ENCODE measurements at regions not wholly inside any gene's neighbourhood (a gene's known extent, or its start where the extent isn't known, plus 50 kb on each side); places are given as distances from the start of the nearest gene placed in this dataset.

DNA sequence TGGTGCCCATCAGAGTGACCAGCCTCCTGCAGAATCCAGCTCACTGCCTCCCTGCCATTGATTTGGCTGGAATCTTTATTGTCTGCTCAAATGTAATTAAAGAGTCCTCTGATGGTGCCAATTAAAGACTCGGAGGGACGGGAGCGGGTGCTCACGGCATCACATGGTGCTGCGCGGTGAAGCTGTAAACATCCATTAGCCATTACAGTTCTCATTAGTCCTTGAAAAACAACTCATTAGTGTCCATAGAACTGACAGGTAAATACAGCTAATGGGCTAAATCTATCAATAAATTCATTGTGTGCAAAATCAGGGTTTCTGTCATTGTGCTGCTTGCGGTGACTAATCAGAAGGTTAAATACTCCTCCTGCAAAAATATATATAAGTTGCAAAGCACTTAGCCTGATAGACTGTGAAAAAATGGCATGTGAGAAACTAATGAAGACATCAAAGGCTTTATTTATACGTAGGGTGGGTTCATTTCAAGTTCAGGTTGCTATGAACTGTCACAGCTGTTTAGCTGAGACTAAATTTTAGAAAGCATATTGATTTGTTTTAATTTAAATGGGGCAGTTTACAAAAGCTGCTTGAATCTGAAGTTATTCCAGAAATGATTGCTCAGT lies 289.8 kb upstream of the POU3F1 start:
- Mint-ChIP-seq H3K4me1 (peaks cover 16% of the 10 kb centered on the region), H3K36me3 (ENCODE audit: low read depth) (no peaks in the 10 kb centered on the region; the same call in 2 of the 3 replicates), H3K9me3 (no peaks in the 10 kb centered on the region; the same call in 2 of the 3 replicates), H3K27me3 (ENCODE audit: insufficient read depth, low read depth, poor library complexity) (peaks cover 6% of the 10 kb centered on the region), H3K4me3 (no peak overlapping the region), H3K27ac (no peak overlapping the region)
- TF ChIP-seq JUNB (IDR thresholded peaks at IDR 0.05; ENCODE audit: unreplicated experiment) = no peak
- TF ChIP-seq ZNF331 (CRISPR knock-in tag; IDR thresholded peaks at IDR 0.05; ENCODE audit: low read depth) = no peak
- Histone ChIP-seq H3K4me2 (no peak overlapping the region), H3K27ac (ENCODE audit: low read depth) (no peak overlapping the region), H3K79me2 (replicated peaks; ENCODE audit: insufficient read depth) (no peaks in the 10 kb centered on the region), H3K4me1 (ENCODE audit: insufficient read depth) (peaks cover 5% of the 10 kb centered on the region; the same call in 1 of the 2 replicates), H4K20me1 (replicated peaks; ENCODE audit: insufficient read depth) (no peaks in the 10 kb centered on the region), H3K36me3 (ENCODE audit: insufficient read depth) (no peaks in the 10 kb centered on the region), H3K9me2 (ENCODE audit: insufficient read depth) (peaks cover 18% of the 10 kb centered on the region; the same call in 1 of the 2 replicates), H3K4me3 (no peak overlapping the region), H3K27me3 (ENCODE audit: insufficient read depth) (no peaks in the 10 kb centered on the region), H3F3A (replicated peaks; ENCODE audit: low read depth) (no peaks in the 10 kb centered on the region), H2AFZ (no peak overlapping the region)
- no peak for ATAC-seq
- DNase-seq (ENCODE audit: low spot score) = no peak

DNA sequence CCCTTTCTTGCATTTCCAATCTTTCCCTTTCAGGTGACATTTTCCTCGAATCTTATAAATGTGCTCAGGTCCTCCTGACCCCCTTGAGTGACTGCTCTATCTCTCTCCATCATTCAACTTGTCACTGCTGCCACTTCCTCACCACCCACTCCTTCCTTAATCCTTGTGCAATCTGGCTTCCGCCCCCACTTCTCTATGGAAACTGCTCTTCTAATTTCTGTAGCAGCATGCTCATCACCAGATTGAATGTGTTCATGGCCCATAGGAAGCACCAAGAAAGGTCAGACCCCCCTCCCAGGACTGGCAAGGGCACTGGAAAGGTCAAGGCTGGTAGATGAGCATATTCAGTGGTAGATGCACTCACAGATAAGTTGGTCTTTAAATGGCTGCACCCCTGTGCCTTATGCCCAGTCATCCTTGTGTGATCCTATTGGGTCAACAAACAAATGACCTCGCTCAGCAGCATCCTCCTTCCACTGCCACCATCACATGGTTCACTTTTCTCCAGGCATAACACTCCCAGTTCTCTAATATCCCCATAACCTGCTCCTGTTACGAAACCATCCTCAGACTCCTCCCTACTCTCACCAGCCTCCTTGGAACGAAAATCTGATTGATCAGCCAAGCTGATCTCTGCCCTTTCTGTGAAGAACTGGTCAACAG lies 288.5 kb upstream of the POU3F1 start:
- H4K20me1 ChIP-seq (replicated peaks; ENCODE audit: insufficient read depth) = no peaks in the 10 kb centered on the region
- TF ChIP-seq ZNF114 (CRISPR knock-in tag; IDR thresholded peaks at IDR 0.05) (no peak), JUNB (IDR thresholded peaks at IDR 0.05; ENCODE audit: unreplicated experiment) (no peak), ZNF331 (CRISPR knock-in tag; IDR thresholded peaks at IDR 0.05; ENCODE audit: low read depth) (no peak), STAT1 (IDR thresholded peaks at IDR 0.05; ENCODE audit: unreplicated experiment) (no peak), EZH2phosphoT487 (IDR thresholded peaks at IDR 0.05; ENCODE audit: unreplicated experiment) (no peak), CREB1 (CRISPR knock-in tag; IDR thresholded peaks at IDR 0.05; ENCODE audit: low read depth) (no peak)
- TF ChIP-seq, protein P1, sequence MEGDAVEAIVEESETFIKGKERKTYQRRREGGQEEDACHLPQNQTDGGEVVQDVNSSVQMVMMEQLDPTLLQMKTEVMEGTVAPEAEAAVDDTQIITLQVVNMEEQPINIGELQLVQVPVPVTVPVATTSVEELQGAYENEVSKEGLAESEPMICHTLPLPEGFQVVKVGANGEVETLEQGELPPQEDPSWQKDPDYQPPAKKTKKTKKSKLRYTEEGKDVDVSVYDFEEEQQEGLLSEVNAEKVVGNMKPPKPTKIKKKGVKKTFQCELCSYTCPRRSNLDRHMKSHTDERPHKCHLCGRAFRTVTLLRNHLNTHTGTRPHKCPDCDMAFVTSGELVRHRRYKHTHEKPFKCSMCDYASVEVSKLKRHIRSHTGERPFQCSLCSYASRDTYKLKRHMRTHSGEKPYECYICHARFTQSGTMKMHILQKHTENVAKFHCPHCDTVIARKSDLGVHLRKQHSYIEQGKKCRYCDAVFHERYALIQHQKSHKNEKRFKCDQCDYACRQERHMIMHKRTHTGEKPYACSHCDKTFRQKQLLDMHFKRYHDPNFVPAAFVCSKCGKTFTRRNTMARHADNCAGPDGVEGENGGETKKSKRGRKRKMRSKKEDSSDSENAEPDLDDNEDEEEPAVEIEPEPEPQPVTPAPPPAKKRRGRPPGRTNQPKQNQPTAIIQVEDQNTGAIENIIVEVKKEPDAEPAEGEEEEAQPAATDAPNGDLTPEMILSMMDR (conservative IDR thresholded peaks at IDR 0.05; ENCODE audit: low read depth in 2 of 2) = no peak
- TF ChIP-seq, protein P2, sequence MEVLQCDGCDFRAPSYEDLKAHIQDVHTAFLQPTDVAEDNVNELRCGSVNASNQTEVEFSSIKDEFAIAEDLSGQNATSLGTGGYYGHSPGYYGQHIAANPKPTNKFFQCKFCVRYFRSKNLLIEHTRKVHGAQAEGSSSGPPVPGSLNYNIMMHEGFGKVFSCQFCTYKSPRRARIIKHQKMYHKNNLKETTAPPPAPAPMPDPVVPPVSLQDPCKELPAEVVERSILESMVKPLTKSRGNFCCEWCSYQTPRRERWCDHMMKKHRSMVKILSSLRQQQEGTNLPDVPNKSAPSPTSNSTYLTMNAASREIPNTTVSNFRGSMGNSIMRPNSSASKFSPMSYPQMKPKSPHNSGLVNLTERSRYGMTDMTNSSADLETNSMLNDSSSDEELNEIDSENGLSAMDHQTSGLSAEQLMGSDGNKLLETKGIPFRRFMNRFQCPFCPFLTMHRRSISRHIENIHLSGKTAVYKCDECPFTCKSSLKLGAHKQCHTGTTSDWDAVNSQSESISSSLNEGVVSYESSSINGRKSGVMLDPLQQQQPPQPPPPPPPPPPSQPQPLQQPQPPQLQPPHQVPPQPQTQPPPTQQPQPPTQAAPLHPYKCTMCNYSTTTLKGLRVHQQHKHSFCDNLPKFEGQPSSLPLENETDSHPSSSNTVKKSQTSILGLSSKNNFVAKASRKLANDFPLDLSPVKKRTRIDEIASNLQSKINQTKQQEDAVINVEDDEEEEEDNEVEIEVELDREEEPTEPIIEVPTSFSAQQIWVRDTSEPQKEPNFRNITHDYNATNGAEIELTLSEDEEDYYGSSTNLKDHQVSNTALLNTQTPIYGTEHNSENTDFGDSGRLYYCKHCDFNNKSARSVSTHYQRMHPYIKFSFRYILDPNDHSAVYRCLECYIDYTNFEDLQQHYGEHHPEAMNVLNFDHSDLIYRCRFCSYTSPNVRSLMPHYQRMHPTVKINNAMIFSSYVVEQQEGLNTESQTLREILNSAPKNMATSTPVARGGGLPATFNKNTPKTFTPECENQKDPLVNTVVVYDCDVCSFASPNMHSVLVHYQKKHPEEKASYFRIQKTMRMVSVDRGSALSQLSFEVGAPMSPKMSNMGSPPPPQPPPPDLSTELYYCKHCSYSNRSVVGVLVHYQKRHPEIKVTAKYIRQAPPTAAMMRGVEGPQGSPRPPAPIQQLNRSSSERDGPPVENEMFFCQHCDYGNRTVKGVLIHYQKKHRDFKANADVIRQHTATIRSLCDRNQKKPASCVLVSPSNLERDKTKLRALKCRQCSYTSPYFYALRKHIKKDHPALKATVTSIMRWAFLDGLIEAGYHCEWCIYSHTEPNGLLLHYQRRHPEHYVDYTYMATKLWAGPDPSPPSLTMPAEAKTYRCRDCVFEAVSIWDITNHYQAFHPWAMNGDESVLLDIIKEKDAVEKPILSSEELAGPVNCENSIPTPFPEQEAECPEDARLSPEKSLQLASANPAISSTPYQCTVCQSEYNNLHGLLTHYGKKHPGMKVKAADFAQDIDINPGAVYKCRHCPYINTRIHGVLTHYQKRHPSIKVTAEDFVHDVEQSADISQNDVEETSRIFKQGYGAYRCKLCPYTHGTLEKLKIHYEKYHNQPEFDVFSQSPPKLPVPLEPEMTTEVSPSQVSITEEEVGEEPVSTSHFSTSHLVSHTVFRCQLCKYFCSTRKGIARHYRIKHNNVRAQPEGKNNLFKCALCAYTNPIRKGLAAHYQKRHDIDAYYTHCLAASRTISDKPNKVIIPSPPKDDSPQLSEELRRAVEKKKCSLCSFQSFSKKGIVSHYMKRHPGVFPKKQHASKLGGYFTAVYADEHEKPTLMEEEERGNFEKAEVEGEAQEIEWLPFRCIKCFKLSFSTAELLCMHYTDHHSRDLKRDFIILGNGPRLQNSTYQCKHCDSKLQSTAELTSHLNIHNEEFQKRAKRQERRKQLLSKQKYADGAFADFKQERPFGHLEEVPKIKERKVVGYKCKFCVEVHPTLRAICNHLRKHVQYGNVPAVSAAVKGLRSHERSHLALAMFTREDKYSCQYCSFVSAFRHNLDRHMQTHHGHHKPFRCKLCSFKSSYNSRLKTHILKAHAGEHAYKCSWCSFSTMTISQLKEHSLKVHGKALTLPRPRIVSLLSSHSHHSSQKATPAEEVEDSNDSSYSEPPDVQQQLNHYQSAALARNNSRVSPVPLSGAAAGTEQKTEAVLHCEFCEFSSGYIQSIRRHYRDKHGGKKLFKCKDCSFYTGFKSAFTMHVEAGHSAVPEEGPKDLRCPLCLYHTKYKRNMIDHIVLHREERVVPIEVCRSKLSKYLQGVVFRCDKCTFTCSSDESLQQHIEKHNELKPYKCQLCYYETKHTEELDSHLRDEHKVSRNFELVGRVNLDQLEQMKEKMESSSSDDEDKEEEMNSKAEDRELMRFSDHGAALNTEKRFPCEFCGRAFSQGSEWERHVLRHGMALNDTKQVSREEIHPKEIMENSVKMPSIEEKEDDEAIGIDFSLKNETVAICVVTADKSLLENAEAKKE (CRISPR knock-in tag; IDR thresholded peaks at IDR 0.05) = no peak
- H3K79me2 ChIP-seq (replicated peaks; ENCODE audit: insufficient read depth) = no peaks in the 10 kb centered on the region
- ATAC-seq (no peak), DNase-seq (ENCODE audit: low spot score) (no peak)
- no peak overlapping the region for H3K4me2 ChIP-seq
- H3K9me3 Mint-ChIP-seq = no peaks in the 10 kb centered on the region; the same call in 2 of the 3 replicates
- H3K4me1 ChIP-seq (ENCODE audit: insufficient read depth) = peaks cover 5% of the 10 kb centered on the region; the same call in 1 of the 2 replicates
- H2AFZ ChIP-seq = no peak overlapping the region
- no peak overlapping the region for H3K27ac Mint-ChIP-seq
- no peak overlapping the region for H3K27ac ChIP-seq (ENCODE audit: low read depth)
- no peak overlapping the region for H3K4me3 Mint-ChIP-seq
- H3K27me3 ChIP-seq (ENCODE audit: insufficient read depth) = no peaks in the 10 kb centered on the region
- peaks cover 16% of the 10 kb centered on the region for H3K4me1 Mint-ChIP-seq
- H3K27me3 Mint-ChIP-seq (ENCODE audit: insufficient read depth, low read depth, poor library complexity) = peaks cover 7% of the 10 kb centered on the region
- H3F3A ChIP-seq (replicated peaks; ENCODE audit: low read depth) = no peaks in the 10 kb centered on the region
- peaks cover 22% of the 10 kb centered on the region; the same call in 1 of the 2 replicates for H3K9me2 ChIP-seq (ENCODE audit: insufficient read depth)
- H3K4me3 ChIP-seq = no peak overlapping the region
- no peaks in the 10 kb centered on the region for H3K36me3 ChIP-seq (ENCODE audit: insufficient read depth)
- no peaks in the 10 kb centered on the region; the same call in 2 of the 3 replicates for H3K36me3 Mint-ChIP-seq (ENCODE audit: low read depth)

Data from GM23338 (cell line).